OCI-LY3 (cell line): ENCODE measurements at regions not wholly inside any gene's neighbourhood (a gene's known extent, or its start where the extent isn't known, plus 50 kb on each side); places are given as distances from the start of the nearest gene placed in this dataset.

Experiments
- EZH2phosphoT487 ChIP-seq: fragments of 200-600 bp; shearing (Covaris generic); IDR thresholded peaks from 2 replicates; pipeline ENCODE4 v1.6.1; 2018; ENCODE audit warnings: antibody characterized with exemption, mixed run types, low read depth
- TF ChIP-seq, protein P1 (sequence below): fragments of 200-600, 300-600 bp; sonication (generic); IDR thresholded peaks from 2 replicates; pipeline ENCODE4 v1.5.1; 2014; ENCODE audit warnings: antibody characterized with exemption, low read length, low read depth

DNA sequence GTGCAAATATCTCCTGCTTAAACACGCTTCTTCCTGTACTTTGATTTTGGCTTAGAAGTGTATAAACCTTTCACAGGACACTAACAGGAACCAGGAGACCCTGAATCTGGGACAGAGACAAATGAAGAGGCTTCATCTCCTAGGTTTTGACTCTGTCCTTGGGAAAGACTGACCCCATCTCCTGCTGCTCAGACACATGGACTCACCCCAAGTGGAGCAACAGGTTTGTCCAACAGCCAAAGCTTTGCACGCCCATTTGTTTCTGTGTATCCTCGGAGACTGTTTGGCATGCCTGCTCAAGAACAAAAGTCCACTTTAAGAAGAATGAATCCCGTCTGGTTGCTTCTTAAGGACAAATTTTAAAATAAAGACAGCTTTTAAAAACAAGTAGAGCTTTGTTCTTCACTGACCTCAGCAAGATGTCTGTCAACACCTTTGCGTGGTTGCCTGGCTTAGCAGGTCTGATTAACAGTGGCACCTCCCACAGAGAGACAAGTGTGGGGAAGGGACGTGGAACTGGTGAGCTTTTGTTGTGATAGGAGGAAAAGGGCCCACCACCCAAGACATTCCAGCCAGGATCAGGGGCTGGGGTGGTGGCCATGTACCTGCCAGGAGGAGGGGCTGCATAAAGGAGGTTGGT is 202.6 kb downstream of the SOD2 start:
- TF ChIP-seq, protein P1, sequence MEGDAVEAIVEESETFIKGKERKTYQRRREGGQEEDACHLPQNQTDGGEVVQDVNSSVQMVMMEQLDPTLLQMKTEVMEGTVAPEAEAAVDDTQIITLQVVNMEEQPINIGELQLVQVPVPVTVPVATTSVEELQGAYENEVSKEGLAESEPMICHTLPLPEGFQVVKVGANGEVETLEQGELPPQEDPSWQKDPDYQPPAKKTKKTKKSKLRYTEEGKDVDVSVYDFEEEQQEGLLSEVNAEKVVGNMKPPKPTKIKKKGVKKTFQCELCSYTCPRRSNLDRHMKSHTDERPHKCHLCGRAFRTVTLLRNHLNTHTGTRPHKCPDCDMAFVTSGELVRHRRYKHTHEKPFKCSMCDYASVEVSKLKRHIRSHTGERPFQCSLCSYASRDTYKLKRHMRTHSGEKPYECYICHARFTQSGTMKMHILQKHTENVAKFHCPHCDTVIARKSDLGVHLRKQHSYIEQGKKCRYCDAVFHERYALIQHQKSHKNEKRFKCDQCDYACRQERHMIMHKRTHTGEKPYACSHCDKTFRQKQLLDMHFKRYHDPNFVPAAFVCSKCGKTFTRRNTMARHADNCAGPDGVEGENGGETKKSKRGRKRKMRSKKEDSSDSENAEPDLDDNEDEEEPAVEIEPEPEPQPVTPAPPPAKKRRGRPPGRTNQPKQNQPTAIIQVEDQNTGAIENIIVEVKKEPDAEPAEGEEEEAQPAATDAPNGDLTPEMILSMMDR, result no peak
- TF ChIP-seq EZH2phosphoT487, result no peak
